CD4-positive, alpha-beta T cell treated with Interleukin-2 at 100 ng/mL for 4 hours (primary cell): ENCODE measurements at regions not wholly inside any gene's neighbourhood (a gene's known extent, or its start where the extent isn't known, plus 50 kb on each side); places are given as distances from the start of the nearest gene placed in this dataset.

Experiments used
- DNase-seq: peaks from one replicate; pipeline ENCODE4 v3.0.0-alpha.2; 2020; ENCODE audit warnings: low spot score

- DNase-seq, result no peak
Observed at GRCh38 chr13:103325672-103326071, 259.5 kb upstream of the SLC10A2 start.

GRCh38 chr13:103324641-103325040, 258.4 kb upstream of the SLC10A2 start:
- DNase-seq, result no peak

- DNase-seq, result no peak
Observed at GRCh38 chr13:103315711-103316110, 249.5 kb upstream of the SLC10A2 start.

- DNase-seq, result no peak
Observed at GRCh38 chr13:103312467-103312866, 246.2 kb upstream of the SLC10A2 start.

- DNase-seq, result no peak
Observed at GRCh38 chr13:103308667-103309066, 242.4 kb upstream of the SLC10A2 start.

GRCh38 chr13:103306163-103306562, 239.9 kb upstream of the SLC10A2 start:
- no peak for DNase-seq

- DNase-seq, result no peak
Observed at GRCh38 chr13:103303078-103303651, 236.9 kb upstream of the SLC10A2 start.

GRCh38 chr13:103302676-103303075, 236.5 kb upstream of the SLC10A2 start:
- no peak for DNase-seq

- no peak for DNase-seq
Observed at GRCh38 chr13:103299079-103299478, 232.9 kb upstream of the SLC10A2 start.

- no peak for DNase-seq
Observed at GRCh38 chr13:103297083-103297482, 230.9 kb upstream of the SLC10A2 start.

- no peak for DNase-seq
Observed at GRCh38 chr13:103291798-103292572, 225.8 kb upstream of the SLC10A2 start.

- no peak for DNase-seq
Observed at GRCh38 chr13:103291226-103291625, 225.0 kb upstream of the SLC10A2 start.

- DNase-seq, result no peak
Observed at GRCh38 chr13:103289681-103290080, 223.5 kb upstream of the SLC10A2 start.

- no peak for DNase-seq
Observed at GRCh38 chr13:103288114-103288513, 221.9 kb upstream of the SLC10A2 start.

GRCh38 chr13:103287659-103288058, 221.4 kb upstream of the SLC10A2 start:
- DNase-seq, result no peak

- no peak for DNase-seq
Observed at GRCh38 chr13:103284466-103284865, 218.2 kb upstream of the SLC10A2 start.

GRCh38 chr13:103283451-103283820, 217.2 kb upstream of the SLC10A2 start:
- DNase-seq, result no peak

GRCh38 chr13:103282571-103283450, 216.6 kb upstream of the SLC10A2 start:
- DNase-seq, result no peak

- DNase-seq, result no peak
Observed at GRCh38 chr13:103277959-103278694, 211.9 kb upstream of the SLC10A2 start.

GRCh38 chr13:103276775-103277498, 210.7 kb upstream of the SLC10A2 start:
- DNase-seq, result no peak

GRCh38 chr13:103275722-103276121, 209.5 kb upstream of the SLC10A2 start:
- DNase-seq, result no peak

GRCh38 chr13:103275081-103275480, 208.9 kb upstream of the SLC10A2 start:
- DNase-seq, result no peak
